Epithelial cell of proximal tubule (primary cell): ENCODE measurements at regions not wholly inside any gene's neighbourhood (a gene's known extent, or its start where the extent isn't known, plus 50 kb on each side); places are given as distances from the start of the nearest gene placed in this dataset.

Experiments used
- DNase-seq: peaks from one replicate; pipeline ENCODE4 v3.0.0-alpha.2; 2011; ENCODE audit warnings: low read depth
- H3K4me3 ChIP-seq: 2 replicates; pipeline ENCODE4 v1.5.1; 2011; ENCODE audit warnings: low read depth, mild to moderate bottlenecking, low read length
- CTCF ChIP-seq: conservative IDR thresholded peaks from 2 replicates; pipeline ENCODE4 v1.5.1; 2012; ENCODE audit warnings: low read depth, mild to moderate bottlenecking, low read length

GRCh38 chr21:14754682-14755081 lies 208.6 kb upstream of the SAMSN1 start:
- no peak for DNase-seq
- no peak overlapping the region for H3K4me3 ChIP-seq
- no peak for TF ChIP-seq CTCF

- H3K4me3 ChIP-seq, result no peak overlapping the region
- TF ChIP-seq CTCF, result no peak
- DNase-seq, result no peak
These were observed 208.1 kb upstream of the SAMSN1 start for GRCh38 chr21:14754259-14754604.

GRCh38 chr21:14753466-14754258 lies 207.5 kb upstream of the SAMSN1 start:
- no peak for DNase-seq
- TF ChIP-seq CTCF, result no peak
- no peak overlapping the region for H3K4me3 ChIP-seq

- no peak for DNase-seq
- TF ChIP-seq CTCF, result no peak
These were observed 207.0 kb upstream of the SAMSN1 start for GRCh38 chr21:14753069-14753465.

GRCh38 chr21:14752345-14752909 lies 206.3 kb upstream of the SAMSN1 start:
- no peak for DNase-seq
- no peak overlapping the region for H3K4me3 ChIP-seq
- no peak for TF ChIP-seq CTCF

More at GRCh38 chr21:14753069-14753465, 207.0 kb upstream of the SAMSN1 start:
- H3K4me3 ChIP-seq, result no peak overlapping the region

GRCh38 chr21:14751602-14752344 lies 205.7 kb upstream of the SAMSN1 start:
- no peak for TF ChIP-seq CTCF
- H3K4me3 ChIP-seq, result no peak overlapping the region

More at GRCh38 chr21:14751602-14752344, 205.7 kb upstream of the SAMSN1 start:
- DNase-seq, result no peak
